Peyer's patch (tissue), 4 donors: ENCODE measurements at regions not wholly inside any gene's neighbourhood (a gene's known extent, or its start where the extent isn't known, plus 50 kb on each side); places are given as distances from the start of the nearest gene placed in this dataset.

Experiments used
- DNase-seq, 3 donors: peaks; one replicate each; pipeline ENCODE4 v3.0.0-alpha.2; 2017 to 2019
- H3K27ac ChIP-seq, 4 donors: fragments of 200-600 bp; sonication (generic); one replicate each; pipeline ENCODE4 v1.5.1; 2016 to 2019
- H3K27me3 ChIP-seq, 2 donors: fragments of 200-600 bp; sonication (generic); one replicate each; pipeline ENCODE4 v1.5.1; 2019
- H3K36me3 ChIP-seq, 3 donors: fragments of 200-600 bp; sonication (generic); one replicate each; pipeline ENCODE4 v1.5.1; 2016 to 2019
- H3K4me1 ChIP-seq, 4 donors: fragments of 200-600 bp; sonication (generic); one replicate each; pipeline ENCODE4 v1.5.1; 2016 to 2019
- H3K4me3 ChIP-seq, 4 donors: fragments of 200-600 bp; sonication (generic); 1 replicate in 3 of 4; 2 replicates in 1 of 4; pipeline ENCODE4 v1.5.1; 2016 to 2019; ENCODE audit warnings: mild to moderate bottlenecking in 1 of 4
- H3K9me3 ChIP-seq, 4 donors: fragments of 200-600 bp; sonication (generic); one replicate each; pipeline ENCODE4 v1.5.1; 2016 to 2019; ENCODE audit warnings: mild to moderate bottlenecking in 1 of 4
- POLR2A ChIP-seq, 2 donors: fragments of 450-650 bp; IDR thresholded peaks; one replicate each; pipeline ENCODE4 v1.5.1; 2017; ENCODE audit warnings: antibody characterized with exemption in 2 of 2, mild to moderate bottlenecking in 2 of 2, moderate library complexity in 2 of 2
- TF ChIP-seq, protein P1 (sequence below), 6 experiments: fragments of 450-650 bp in 4 of 6; fragments of 200-600 bp in 2 of 6; sonication (generic) in 1 of 6; IDR thresholded peaks; one replicate each; pipeline ENCODE4 v1.5.1; 2017 to 2019; ENCODE audit warnings: antibody characterized with exemption in 6 of 6, mild to moderate bottlenecking in 3 of 6, moderate library complexity in 1 of 6

DNA sequence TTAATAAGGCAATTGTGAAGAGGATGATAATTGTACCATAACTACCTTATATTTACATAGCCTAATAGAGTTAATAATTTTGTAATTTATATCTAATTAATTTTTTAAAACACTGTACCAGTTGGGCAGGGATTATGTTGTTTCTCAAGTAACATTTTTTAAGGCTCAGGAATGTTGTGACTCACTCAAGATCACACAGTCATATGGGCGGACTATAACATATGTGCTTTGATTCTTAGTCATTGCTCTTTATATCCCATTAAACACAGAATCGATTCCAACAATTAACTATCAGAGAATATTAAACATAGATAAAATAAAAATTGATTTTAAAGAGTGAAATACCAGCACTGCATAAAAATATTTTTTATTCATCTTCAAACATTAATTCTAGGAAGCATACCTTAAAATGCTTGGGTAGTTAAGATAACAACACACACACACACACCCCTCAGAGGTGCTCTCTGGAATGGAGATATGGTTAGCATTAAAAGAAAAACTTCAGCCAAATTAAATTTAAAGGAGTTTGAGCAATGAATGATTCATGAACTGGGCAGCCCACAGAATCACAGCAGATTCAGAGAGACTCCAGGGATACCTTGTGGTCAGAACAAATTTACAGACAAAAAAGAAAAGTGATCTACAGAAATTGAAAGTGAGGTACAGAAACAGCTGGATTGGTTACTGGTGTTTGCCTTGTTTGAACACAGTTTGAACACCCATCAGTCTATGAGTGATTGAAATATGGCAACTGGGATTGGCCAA lies 869.4 kb upstream of the ID2 start:
- Histone ChIP-seq H3K4me1 (no peaks in the 10 kb centered on the region), H3K27me3 (no peaks in the 10 kb centered on the region), H3K27ac (no peak overlapping the region), H3K4me3 (no peak overlapping the region), H3K36me3 (no peaks in the 10 kb centered on the region), H3K9me3 (no peaks in the 10 kb centered on the region)
- no peak for DNase-seq
- no peak for TF ChIP-seq POLR2A (IDR thresholded peaks at IDR 0.05)
- TF ChIP-seq, protein P1, sequence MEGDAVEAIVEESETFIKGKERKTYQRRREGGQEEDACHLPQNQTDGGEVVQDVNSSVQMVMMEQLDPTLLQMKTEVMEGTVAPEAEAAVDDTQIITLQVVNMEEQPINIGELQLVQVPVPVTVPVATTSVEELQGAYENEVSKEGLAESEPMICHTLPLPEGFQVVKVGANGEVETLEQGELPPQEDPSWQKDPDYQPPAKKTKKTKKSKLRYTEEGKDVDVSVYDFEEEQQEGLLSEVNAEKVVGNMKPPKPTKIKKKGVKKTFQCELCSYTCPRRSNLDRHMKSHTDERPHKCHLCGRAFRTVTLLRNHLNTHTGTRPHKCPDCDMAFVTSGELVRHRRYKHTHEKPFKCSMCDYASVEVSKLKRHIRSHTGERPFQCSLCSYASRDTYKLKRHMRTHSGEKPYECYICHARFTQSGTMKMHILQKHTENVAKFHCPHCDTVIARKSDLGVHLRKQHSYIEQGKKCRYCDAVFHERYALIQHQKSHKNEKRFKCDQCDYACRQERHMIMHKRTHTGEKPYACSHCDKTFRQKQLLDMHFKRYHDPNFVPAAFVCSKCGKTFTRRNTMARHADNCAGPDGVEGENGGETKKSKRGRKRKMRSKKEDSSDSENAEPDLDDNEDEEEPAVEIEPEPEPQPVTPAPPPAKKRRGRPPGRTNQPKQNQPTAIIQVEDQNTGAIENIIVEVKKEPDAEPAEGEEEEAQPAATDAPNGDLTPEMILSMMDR (IDR thresholded peaks at IDR 0.05), result no peak

DNA sequence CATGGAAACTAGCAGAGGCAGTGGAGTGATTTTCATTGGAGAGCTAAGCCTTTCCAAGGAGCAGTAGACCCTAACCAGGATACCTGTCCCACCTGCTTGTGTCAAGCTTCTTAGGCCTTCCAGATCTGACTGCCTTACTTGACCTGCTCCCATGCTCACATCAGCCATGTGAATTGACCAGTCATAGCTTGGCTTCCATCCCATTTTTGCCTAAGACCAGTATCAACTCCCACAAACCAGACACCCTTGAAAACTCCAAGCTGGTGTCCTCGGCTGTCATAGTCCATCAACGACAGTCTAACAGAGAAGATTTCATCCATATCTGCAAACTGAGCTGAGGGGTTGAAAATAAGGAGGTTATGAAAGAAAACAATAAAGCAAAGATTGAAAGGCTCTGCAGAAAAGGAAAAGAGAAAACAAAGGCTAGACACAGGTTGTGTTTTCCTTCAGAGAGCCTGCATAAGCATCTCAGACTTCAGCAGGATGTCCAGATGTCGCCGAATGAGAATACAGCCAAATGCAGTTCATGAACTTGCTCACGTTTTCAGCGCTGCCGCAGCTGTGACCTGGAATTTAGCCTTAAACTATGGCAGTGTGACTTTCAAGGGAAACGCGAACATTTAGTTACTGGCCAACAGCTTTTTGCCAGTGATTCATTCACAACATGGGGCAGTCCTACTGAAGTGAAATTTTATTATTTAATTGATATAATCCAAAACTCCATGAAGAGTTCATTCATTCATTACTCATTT lies 868.1 kb upstream of the ID2 start:
- Histone ChIP-seq H3K27me3 (no peaks in the 10 kb centered on the region), H3K4me1 (no peaks in the 10 kb centered on the region), H3K36me3 (no peaks in the 10 kb centered on the region), H3K27ac (no peak overlapping the region), H3K9me3 (no peaks in the 10 kb centered on the region), H3K4me3 (no peak overlapping the region)
- no peak for DNase-seq
- TF ChIP-seq POLR2A (IDR thresholded peaks at IDR 0.05), result no peak
- TF ChIP-seq, protein P1 (IDR thresholded peaks at IDR 0.05), result no peak

DNA sequence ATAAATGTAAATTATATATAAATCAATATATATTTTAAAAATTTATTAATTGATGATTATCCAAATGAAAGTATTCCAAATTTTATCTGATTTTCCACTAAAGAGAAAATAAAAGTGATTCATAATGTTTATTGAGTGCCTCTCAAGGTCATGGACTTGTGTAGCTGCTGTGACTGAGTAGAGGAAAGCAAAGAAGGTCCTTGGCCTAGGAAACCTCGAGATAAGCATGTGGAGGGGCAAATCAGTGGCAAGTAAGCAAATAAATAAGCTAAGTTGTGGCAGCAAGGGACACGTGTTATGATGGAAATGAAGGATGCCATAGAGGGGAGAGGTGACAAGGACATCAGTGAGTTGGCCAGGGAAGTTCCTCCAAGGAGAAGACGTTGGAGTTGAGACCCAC lies 866.1 kb upstream of the ID2 start:
- H3K27ac ChIP-seq, result no peak overlapping the region
- DNase-seq, result no peak
- no peaks in the 10 kb centered on the region for H3K36me3 ChIP-seq
- no peaks in the 10 kb centered on the region for H3K27me3 ChIP-seq
- no peak overlapping the region for H3K4me3 ChIP-seq
- TF ChIP-seq, protein P1 (IDR thresholded peaks at IDR 0.05), result no peak
- no peak for TF ChIP-seq POLR2A (IDR thresholded peaks at IDR 0.05)
- H3K4me1 ChIP-seq, result no peaks in the 10 kb centered on the region
- no peaks in the 10 kb centered on the region for H3K9me3 ChIP-seq

DNA sequence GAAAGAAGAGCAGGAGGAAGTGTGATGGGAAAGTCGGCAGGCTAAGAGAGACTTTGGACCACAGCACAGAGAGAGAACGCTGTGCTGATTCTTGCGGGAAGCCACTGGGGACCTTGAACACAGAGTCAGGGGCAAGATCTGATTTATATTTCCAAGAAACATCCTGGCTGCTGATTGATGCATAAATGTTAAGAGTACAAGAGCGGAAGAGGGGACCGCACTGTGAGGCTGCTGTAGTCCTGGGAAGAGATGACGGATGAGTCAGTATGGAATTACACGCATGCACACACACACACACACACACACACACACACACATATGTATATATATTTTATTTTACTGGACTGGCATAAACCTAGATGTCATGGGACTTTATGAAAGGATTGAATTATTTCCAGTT lies 865.6 kb upstream of the ID2 start:
- Histone ChIP-seq H3K27me3 (no peaks in the 10 kb centered on the region), H3K4me1 (no peaks in the 10 kb centered on the region), H3K4me3 (no peak overlapping the region), H3K27ac (no peak overlapping the region), H3K9me3 (no peaks in the 10 kb centered on the region), H3K36me3 (no peaks in the 10 kb centered on the region)
- TF ChIP-seq POLR2A (IDR thresholded peaks at IDR 0.05), result no peak
- TF ChIP-seq, protein P1 (IDR thresholded peaks at IDR 0.05), result no peak
- DNase-seq, result no peak

DNA sequence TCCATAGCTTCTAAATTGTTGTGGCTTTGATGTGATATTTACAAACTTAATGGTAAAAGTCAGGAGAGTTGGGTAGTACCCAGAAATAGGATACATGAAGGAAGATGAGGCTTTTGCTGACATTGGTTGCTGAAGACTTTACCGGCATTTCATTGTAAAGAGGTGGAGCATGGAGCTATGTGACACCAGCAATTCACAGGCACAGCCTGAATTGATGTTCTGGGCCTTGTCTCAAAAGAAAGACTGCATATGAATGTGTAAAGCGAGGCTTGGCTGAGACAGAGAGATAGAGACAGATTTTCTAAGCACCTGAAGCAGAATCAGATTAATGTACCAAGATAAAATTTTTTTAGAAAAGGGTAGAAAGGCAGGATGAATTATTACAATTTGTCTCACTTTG lies 864.9 kb upstream of the ID2 start:
- DNase-seq, result no peak
- H3K9me3 ChIP-seq, result no peaks in the 10 kb centered on the region
- no peaks in the 10 kb centered on the region for H3K27me3 ChIP-seq
- TF ChIP-seq, protein P1 (IDR thresholded peaks at IDR 0.05), result no peak
- TF ChIP-seq POLR2A (IDR thresholded peaks at IDR 0.05), result no peak
- H3K4me3 ChIP-seq, result no peak overlapping the region
- H3K27ac ChIP-seq, result no peak overlapping the region
- no peaks in the 10 kb centered on the region for H3K4me1 ChIP-seq
- no peaks in the 10 kb centered on the region for H3K36me3 ChIP-seq
